SK-N-SH (cell line): ENCODE measurements at regions not wholly inside any gene's neighbourhood (a gene's known extent, or its start where the extent isn't known, plus 50 kb on each side); places are given as distances from the start of the nearest gene placed in this dataset.

Experiments
- CTCF ChIA-PET: fragments of 300-600, 350-600 bp; formaldehyde crosslinking; extraction: SDS; loops from one replicate; lab custom pipeline; 2021; lab: Yijun Ruan, JAX
- POLR2A ChIA-PET: fragments of 350-600 bp; sonication (Branson Sonifier 250); formaldehyde crosslinking; extraction: SDS; loops from one replicate; lab custom pipeline; 2020; ENCODE audit warnings: antibody characterized with exemption, inconsistent platforms; lab: Yijun Ruan, JAX
- DNase-seq: peaks from one replicate; pipeline ENCODE4 v3.0.0; 2012
- H2AFZ ChIP-seq: fragments of 200-600 bp; sonication (generic); 2 replicates; pipeline ENCODE4 v1.8.1; 2016; ENCODE audit warnings: antibody characterized with exemption, mild to moderate bottlenecking, low read depth
- H3F3A ChIP-seq: fragments of 200-600 bp; sonication (generic); replicated peaks from 2 replicates; pipeline ENCODE3; 2016; ENCODE audit warnings: antibody characterized with exemption, mild to moderate bottlenecking; ENCODE audit not compliant: insufficient read depth
- H3K27ac ChIP-seq, 2 experiments: fragments of 200-500 bp in 1 of 2; fragments of 200-600 bp in 1 of 2; sonication (Bioruptor generic) in 1 of 2; sonication (generic), shearing (Covaris generic) in 1 of 2; 2 replicates each; pipeline versions ENCODE4 v1.5.1 to v1.6.1; 2014 to 2016; ENCODE audit warnings: low read depth in 2 of 2, inconsistent platforms in 1 of 2, low read length in 1 of 2, mild to moderate bottlenecking in 1 of 2, mixed read lengths in 1 of 2
- H3K27me3 ChIP-seq: fragments of 200-600 bp; sonication (generic), shearing (Covaris generic); 2 replicates; pipeline ENCODE4 v1.6.1; 2016; ENCODE audit warnings: mixed run types; ENCODE audit not compliant: insufficient read depth
- H3K36me3 ChIP-seq, 2 experiments: fragments of 200-500 bp in 1 of 2; fragments of 200-600 bp in 1 of 2; sonication (Bioruptor generic) in 1 of 2; sonication (generic) in 1 of 2; replicated peaks in 1 of 2; 2 replicates each; pipeline versions ENCODE3 to v1.5.1; 2014 to 2016; ENCODE audit warnings: low read length in 1 of 2, mild to moderate bottlenecking in 1 of 2; ENCODE audit not compliant: insufficient read depth in 2 of 2, control insufficient read depth in 1 of 2
- H3K4me1 ChIP-seq, 2 experiments: fragments of 200-500 bp in 1 of 2; fragments of 200-600 bp in 1 of 2; sonication (Bioruptor generic) in 1 of 2; sonication (generic), shearing (Covaris generic) in 1 of 2; 2 replicates each; pipeline versions ENCODE4 v1.5.1 to v1.6.1; 2014 to 2016; ENCODE audit warnings: low read depth in 1 of 2, low read length in 1 of 2, mixed run types in 1 of 2; ENCODE audit not compliant: insufficient read depth in 2 of 2, control insufficient read depth in 1 of 2
- H3K4me2 ChIP-seq: fragments of 200-600 bp; sonication (generic), shearing (Covaris generic); 2 replicates; pipeline ENCODE4 v1.6.1; 2017; ENCODE audit warnings: mixed run types
- H3K4me3 ChIP-seq, 2 experiments: fragments of 200-500 bp in 1 of 2; fragments of 200-600 bp in 1 of 2; sonication (Bioruptor generic) in 1 of 2; sonication (generic), shearing (Covaris generic) in 1 of 2; 2 replicates each; pipeline versions ENCODE4 v1.5.1 to v1.8.1; 2014 to 2016; ENCODE audit warnings: low read depth in 2 of 2, inconsistent platforms in 1 of 2, low read length in 1 of 2, mild to moderate bottlenecking in 1 of 2, mixed read lengths in 1 of 2, moderate library complexity in 1 of 2
- H3K79me2 ChIP-seq: fragments of 200-600 bp; sonication (generic); 2 replicates; pipeline ENCODE4 v1.8.1; 2017; ENCODE audit warnings: mild to moderate bottlenecking; ENCODE audit not compliant: insufficient read depth
- H3K9ac ChIP-seq: fragments of 200-600 bp; sonication (generic); 2 replicates; pipeline ENCODE4 v1.6.1; 2017; ENCODE audit warnings: mixed run types
- H3K9me2 ChIP-seq: fragments of 200-600 bp; sonication (generic); 2 replicates; pipeline ENCODE4 v1.6.1; 2017; ENCODE audit warnings: mixed run types
- H3K9me3 ChIP-seq: fragments of 200-600 bp; sonication (generic); 2 replicates; pipeline ENCODE4 v1.6.1; 2017; ENCODE audit warnings: mixed run types, mild to moderate bottlenecking, moderate library complexity
- H4K20me1 ChIP-seq: fragments of 200-600 bp; sonication (generic); 2 replicates; pipeline ENCODE4 v1.6.1; 2017; ENCODE audit warnings: mild to moderate bottlenecking, mixed run types; ENCODE audit not compliant: insufficient read depth
- ELF1 ChIP-seq: IDR thresholded peaks from 2 replicates; pipeline ENCODE4 v1.4.0; 2012
- GATA2 ChIP-seq: sonication (generic); formaldehyde crosslinking; IDR thresholded peaks from 2 replicates; pipeline ENCODE4 v1.5.0; 2020; ENCODE audit warnings: mild to moderate bottlenecking, missing genetic modification reagents
- MXI1 ChIP-seq: IDR thresholded peaks from 2 replicates; pipeline ENCODE4 v1.6.1; 2012; ENCODE audit warnings: mild to moderate bottlenecking, low read depth, low read length, improper control_type of control experiment
- RAD21 ChIP-seq: IDR thresholded peaks from 2 replicates; pipeline ENCODE4 v1.6.1; 2012; ENCODE audit warnings: mild to moderate bottlenecking, low read length
- RFX5 ChIP-seq: IDR thresholded peaks from 2 replicates; pipeline ENCODE4 v1.6.1; 2012; ENCODE audit warnings: mild to moderate bottlenecking, improper control_type of control experiment, low read length
- SIN3A ChIP-seq: IDR thresholded peaks from 2 replicates; pipeline ENCODE4 v1.6.1; 2012; ENCODE audit warnings: low read depth, mild to moderate bottlenecking, low read length, moderate library complexity, borderline replicate concordance
- TAF1 ChIP-seq: IDR thresholded peaks from 2 replicates; pipeline ENCODE4 v1.6.1; 2012; ENCODE audit warnings: low read depth, mild to moderate bottlenecking, low read length, moderate library complexity, borderline replicate concordance
- TCF12 ChIP-seq: IDR thresholded peaks from 2 replicates; pipeline ENCODE4 v1.4.0; 2012
- TEAD4 ChIP-seq: IDR thresholded peaks from 2 replicates; pipeline ENCODE4 v1.4.0; 2012; ENCODE audit warnings: mild to moderate bottlenecking, borderline replicate concordance; ENCODE audit not compliant: insufficient read depth
- WGBS: methylation state at CpG from one replicate; pipeline ENCODE4 v1.1.6; 2017; ENCODE audit warnings: low lambda C conversion rate; 5-methylcytosine and 5-hydroxymethylcytosine counted together
- TF ChIP-seq, protein P1 (sequence below): IDR thresholded peaks from 2 replicates; pipeline ENCODE4; 2012
- TF ChIP-seq, protein P2 (sequence below): IDR thresholded peaks from 2 replicates; pipeline ENCODE4 v1.4.0; 2012; ENCODE audit warnings: low read depth
- TF ChIP-seq, protein P3 (sequence below): fragments of 200-600 bp; sonication (generic); IDR thresholded peaks from 2 replicates; pipeline ENCODE4 v1.6.1; 2017; ENCODE audit warnings: antibody characterized with exemption, mild to moderate bottlenecking, moderate library complexity
- TF ChIP-seq, protein P4 (sequence below): IDR thresholded peaks from 2 replicates; pipeline ENCODE4 v1.4.0; 2012; ENCODE audit warnings: low read depth, borderline replicate concordance
- TF ChIP-seq, protein P5 (sequence below): fragments of 150-350 bp; IDR thresholded peaks from 2 replicates; pipeline ENCODE4 v1.6.1; 2017; ENCODE audit warnings: antibody characterized with exemption, low read length, low read depth, borderline replicate concordance

DNA sequence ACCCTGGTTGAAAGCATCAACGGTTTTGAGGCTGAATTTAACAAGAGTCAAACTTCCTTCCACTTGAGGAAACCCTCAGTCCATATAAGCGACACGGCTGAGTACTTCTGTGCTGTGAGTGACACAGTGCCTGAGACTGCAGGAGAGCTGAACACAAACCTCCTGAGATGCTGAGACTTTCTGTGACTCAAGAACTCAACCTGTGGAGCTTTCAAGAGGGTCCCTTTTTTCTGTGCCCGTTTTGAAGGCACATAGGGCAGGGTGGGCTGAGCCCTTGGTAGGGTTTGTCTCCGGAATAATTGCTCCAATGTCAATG is 305.3 kb upstream of the OR4E1 start:
- Histone ChIP-seq H3K4me2 (no peak overlapping the region), H3K27me3 (no peaks in the 10 kb centered on the region), H3K36me3 (no peaks in the 10 kb centered on the region), H3K27ac (no peak overlapping the region), H3K9ac (no peak overlapping the region), H3K9me2 (no peaks in the 10 kb centered on the region), H3K79me2 (no peaks in the 10 kb centered on the region), H3F3A (no peaks in the 10 kb centered on the region), H4K20me1 (no peaks in the 10 kb centered on the region), H3K4me1 (no peaks in the 10 kb centered on the region), H3K9me3 (no peaks in the 10 kb centered on the region), H3K4me3 (no peak overlapping the region), H2AFZ (no peak overlapping the region)
- no peak for DNase-seq
- ChIA-PET POLR2A (no interaction called here), CTCF (interaction anchor here (0.9 to 4.4 kb wide), 8 partner anchors 11 to 123 kb away, joined by 3 to 47 read pairs (median 6); no protein-coding TSS in a partner anchor)
- WGBS: 2% methylated on average over 5 of the region's 5 CpGs
- TF ChIP-seq GATA2 (CRISPR knock-in tag): no peak
- TF ChIP-seq TCF12: no peak
- TF ChIP-seq, protein P1, sequence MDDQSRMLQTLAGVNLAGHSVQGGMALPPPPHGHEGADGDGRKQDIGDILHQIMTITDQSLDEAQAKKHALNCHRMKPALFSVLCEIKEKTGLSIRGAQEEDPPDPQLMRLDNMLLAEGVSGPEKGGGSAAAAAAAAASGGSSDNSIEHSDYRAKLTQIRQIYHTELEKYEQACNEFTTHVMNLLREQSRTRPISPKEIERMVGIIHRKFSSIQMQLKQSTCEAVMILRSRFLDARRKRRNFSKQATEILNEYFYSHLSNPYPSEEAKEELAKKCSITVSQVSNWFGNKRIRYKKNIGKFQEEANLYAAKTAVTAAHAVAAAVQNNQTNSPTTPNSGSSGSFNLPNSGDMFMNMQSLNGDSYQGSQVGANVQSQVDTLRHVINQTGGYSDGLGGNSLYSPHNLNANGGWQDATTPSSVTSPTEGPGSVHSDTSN: no peak
- no peak for TF ChIP-seq RFX5
- TF ChIP-seq TEAD4: no peak
- TF ChIP-seq SIN3A: no peak

DNA sequence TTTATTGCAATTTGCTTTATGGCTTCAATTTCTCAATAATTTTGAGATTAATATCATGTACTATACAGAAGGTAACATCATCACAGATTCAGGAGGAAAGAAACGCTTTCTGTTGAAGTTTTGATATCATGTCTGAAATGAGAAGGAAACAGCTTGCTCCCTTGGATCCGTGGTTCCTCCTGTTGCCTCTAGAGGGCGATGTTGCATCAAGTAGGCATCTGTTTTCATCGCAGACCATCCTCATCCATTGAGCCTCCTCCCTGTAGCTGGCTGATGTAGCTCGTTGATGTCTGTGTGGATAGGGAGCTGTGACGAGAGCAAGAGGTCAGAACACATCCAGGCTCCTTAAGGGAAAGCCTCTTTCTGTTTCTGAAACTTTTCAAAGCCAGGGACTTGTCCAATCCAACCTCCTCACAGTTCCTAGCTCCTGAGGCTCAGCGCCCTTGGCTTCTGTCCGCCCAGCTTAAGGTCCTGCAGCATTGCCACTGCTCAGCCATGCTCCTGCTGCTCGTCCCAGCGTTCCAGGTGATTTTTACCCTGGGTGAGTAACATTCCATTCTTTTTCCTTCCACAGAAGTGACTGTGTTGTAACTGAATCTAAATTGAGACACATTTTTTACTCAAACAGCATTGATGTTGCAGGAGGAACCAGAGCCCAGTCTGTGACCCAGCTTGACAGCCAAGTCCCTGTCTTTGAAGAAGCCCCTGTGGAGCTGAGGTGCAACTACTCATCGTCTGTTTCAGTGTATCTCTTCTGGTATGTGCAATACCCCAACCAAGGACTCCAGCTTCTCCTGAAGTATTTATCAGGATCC is 304.8 kb upstream of the OR4E1 start:
- TF ChIP-seq, protein P2, sequence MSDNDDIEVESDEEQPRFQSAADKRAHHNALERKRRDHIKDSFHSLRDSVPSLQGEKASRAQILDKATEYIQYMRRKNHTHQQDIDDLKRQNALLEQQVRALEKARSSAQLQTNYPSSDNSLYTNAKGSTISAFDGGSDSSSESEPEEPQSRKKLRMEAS: no peak
- TF ChIP-seq ELF1: no peak
- TF ChIP-seq, protein P3, sequence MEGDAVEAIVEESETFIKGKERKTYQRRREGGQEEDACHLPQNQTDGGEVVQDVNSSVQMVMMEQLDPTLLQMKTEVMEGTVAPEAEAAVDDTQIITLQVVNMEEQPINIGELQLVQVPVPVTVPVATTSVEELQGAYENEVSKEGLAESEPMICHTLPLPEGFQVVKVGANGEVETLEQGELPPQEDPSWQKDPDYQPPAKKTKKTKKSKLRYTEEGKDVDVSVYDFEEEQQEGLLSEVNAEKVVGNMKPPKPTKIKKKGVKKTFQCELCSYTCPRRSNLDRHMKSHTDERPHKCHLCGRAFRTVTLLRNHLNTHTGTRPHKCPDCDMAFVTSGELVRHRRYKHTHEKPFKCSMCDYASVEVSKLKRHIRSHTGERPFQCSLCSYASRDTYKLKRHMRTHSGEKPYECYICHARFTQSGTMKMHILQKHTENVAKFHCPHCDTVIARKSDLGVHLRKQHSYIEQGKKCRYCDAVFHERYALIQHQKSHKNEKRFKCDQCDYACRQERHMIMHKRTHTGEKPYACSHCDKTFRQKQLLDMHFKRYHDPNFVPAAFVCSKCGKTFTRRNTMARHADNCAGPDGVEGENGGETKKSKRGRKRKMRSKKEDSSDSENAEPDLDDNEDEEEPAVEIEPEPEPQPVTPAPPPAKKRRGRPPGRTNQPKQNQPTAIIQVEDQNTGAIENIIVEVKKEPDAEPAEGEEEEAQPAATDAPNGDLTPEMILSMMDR: peak; percentile 80
- TF ChIP-seq, protein P4, sequence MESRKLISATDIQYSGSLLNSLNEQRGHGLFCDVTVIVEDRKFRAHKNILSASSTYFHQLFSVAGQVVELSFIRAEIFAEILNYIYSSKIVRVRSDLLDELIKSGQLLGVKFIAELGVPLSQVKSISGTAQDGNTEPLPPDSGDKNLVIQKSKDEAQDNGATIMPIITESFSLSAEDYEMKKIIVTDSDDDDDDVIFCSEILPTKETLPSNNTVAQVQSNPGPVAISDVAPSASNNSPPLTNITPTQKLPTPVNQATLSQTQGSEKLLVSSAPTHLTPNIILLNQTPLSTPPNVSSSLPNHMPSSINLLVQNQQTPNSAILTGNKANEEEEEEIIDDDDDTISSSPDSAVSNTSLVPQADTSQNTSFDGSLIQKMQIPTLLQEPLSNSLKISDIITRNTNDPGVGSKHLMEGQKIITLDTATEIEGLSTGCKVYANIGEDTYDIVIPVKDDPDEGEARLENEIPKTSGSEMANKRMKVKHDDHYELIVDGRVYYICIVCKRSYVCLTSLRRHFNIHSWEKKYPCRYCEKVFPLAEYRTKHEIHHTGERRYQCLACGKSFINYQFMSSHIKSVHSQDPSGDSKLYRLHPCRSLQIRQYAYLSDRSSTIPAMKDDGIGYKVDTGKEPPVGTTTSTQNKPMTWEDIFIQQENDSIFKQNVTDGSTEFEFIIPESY: no peak
- TF ChIP-seq, protein P5, sequence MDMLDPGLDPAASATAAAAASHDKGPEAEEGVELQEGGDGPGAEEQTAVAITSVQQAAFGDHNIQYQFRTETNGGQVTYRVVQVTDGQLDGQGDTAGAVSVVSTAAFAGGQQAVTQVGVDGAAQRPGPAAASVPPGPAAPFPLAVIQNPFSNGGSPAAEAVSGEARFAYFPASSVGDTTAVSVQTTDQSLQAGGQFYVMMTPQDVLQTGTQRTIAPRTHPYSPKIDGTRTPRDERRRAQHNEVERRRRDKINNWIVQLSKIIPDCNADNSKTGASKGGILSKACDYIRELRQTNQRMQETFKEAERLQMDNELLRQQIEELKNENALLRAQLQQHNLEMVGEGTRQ: no peak
- TF ChIP-seq TAF1: no peak
- TF ChIP-seq RAD21: peak; percentile 27; the same call in 1 of the 2 replicates
- no peak for TF ChIP-seq MXI1
- H3K9me2 ChIP-seq: no peaks in the 10 kb centered on the region
- H3K27me3 ChIP-seq: no peaks in the 10 kb centered on the region
- no peak overlapping the region; a peak in 1 of 4 replicates for H3K4me3 ChIP-seq
- H4K20me1 ChIP-seq: no peaks in the 10 kb centered on the region
- H3K27ac ChIP-seq: no peak overlapping the region
- ChIA-PET CTCF (interaction anchor here (0.7 to 4.4 kb wide), 17 partner anchors 10 to 257 kb away, joined by 3 to 47 read pairs (median 5); no protein-coding TSS in a partner anchor), POLR2A (no interaction called here)
- H3K36me3 ChIP-seq: no peaks in the 10 kb centered on the region
- no peak overlapping the region for H3K9ac ChIP-seq
- H3K9me3 ChIP-seq: no peaks in the 10 kb centered on the region
- no peaks in the 10 kb centered on the region for H3K4me1 ChIP-seq
- H3K4me2 ChIP-seq: no peak overlapping the region
- no peaks in the 10 kb centered on the region for H3K79me2 ChIP-seq
- no peak overlapping the region for H2AFZ ChIP-seq
- 3% methylated on average over 11 of the region's 11 CpGs for WGBS
- DNase-seq: peak; percentile 33
- no peaks in the 10 kb centered on the region for H3F3A ChIP-seq
